Gastroesophageal sphincter (tissue), 3 donors: ENCODE measurements at regions not wholly inside any gene's neighbourhood (a gene's known extent, or its start where the extent isn't known, plus 50 kb on each side); places are given as distances from the start of the nearest gene placed in this dataset.

ENCODE experiments used
- EP300 ChIP-seq: sonication (generic); formaldehyde crosslinking; IDR thresholded peaks from one replicate; pipeline ENCODE4 v1.6.1; 2017; ENCODE audit warnings: antibody characterized with exemption, mild to moderate bottlenecking
- POLR2A ChIP-seq, 2 donors: fragments of 450-650 bp; IDR thresholded peaks; one replicate each; pipeline ENCODE4 v1.6.1; 2017; ENCODE audit warnings: antibody characterized with exemption in 2 of 2, mild to moderate bottlenecking in 2 of 2, moderate library complexity in 1 of 2
- POLR2AphosphoS5 ChIP-seq: sonication (generic); formaldehyde crosslinking; IDR thresholded peaks from one replicate; pipeline ENCODE4 v1.6.1; 2017; ENCODE audit warnings: antibody characterized with exemption
- TF ChIP-seq, protein P1 (sequence below), 4 experiments: fragments of 200-600 bp in 2 of 4; fragments of 450-650 bp in 2 of 4; sonication (generic) in 1 of 4; IDR thresholded peaks; one replicate each; pipeline ENCODE4 v1.5.1; 2017 to 2019; ENCODE audit warnings: antibody characterized with exemption in 4 of 4, mild to moderate bottlenecking in 2 of 4, moderate library complexity in 2 of 4

DNA sequence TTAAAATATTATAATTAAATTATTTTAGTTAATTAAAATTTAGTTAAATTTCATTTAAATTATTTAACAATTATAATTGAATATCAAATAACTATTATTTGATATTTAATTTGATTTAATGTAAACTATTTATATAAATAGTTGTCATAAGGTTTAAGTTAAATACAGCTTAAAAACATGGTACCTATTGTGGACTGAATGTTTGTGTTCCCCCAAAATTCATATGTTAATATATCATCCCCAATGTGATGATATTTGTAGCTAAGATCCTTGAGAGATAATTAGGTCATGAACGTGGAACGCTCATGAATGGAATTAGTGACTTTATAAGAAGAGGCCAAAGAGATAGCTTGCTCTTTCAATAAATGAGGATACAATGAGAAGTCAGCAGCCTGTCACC is 505.7 kb upstream of the LRATD1 start:
- TF ChIP-seq POLR2A (IDR thresholded peaks at IDR 0.05) (no peak), EP300 (no peak), POLR2AphosphoS5 (no peak)
- TF ChIP-seq, protein P1, sequence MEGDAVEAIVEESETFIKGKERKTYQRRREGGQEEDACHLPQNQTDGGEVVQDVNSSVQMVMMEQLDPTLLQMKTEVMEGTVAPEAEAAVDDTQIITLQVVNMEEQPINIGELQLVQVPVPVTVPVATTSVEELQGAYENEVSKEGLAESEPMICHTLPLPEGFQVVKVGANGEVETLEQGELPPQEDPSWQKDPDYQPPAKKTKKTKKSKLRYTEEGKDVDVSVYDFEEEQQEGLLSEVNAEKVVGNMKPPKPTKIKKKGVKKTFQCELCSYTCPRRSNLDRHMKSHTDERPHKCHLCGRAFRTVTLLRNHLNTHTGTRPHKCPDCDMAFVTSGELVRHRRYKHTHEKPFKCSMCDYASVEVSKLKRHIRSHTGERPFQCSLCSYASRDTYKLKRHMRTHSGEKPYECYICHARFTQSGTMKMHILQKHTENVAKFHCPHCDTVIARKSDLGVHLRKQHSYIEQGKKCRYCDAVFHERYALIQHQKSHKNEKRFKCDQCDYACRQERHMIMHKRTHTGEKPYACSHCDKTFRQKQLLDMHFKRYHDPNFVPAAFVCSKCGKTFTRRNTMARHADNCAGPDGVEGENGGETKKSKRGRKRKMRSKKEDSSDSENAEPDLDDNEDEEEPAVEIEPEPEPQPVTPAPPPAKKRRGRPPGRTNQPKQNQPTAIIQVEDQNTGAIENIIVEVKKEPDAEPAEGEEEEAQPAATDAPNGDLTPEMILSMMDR (IDR thresholded peaks at IDR 0.05): no peak
